GM21515 (cell line): ENCODE measurements at regions not wholly inside any gene's neighbourhood (a gene's known extent, or its start where the extent isn't known, plus 50 kb on each side); places are given as distances from the start of the nearest gene placed in this dataset.

Experiments used
- ATAC-seq: cut with Tn5 transposase; IDR thresholded peaks from one replicate; pipeline ENCODE4 v1.9.1; 2021; ENCODE audit not compliant: unreplicated experiment

GRCh38 chr4:171639540-171639939 is 173.7 kb upstream of the GALNTL6 start:
- ATAC-seq: peak; percentile 94

DNA sequence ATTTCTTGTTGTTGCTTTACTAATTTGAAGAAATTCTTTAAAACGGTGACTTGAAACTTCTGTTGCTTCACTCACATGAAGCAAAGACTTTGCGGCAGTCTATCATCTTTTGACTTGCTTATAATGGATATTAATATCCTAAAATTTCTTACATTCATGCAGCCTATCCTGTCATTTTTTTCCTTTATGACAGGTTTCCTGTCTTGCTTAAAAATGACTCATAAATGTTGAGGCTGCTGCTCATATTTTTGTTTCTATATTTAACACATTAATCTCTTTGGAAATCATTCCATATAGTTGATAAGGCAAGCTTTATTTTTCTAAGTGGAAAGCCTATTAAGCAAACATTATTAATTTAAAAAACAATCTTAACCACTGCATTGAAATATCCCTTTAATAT is 176.6 kb upstream of the GALNTL6 start:
- no peak for ATAC-seq

DNA sequence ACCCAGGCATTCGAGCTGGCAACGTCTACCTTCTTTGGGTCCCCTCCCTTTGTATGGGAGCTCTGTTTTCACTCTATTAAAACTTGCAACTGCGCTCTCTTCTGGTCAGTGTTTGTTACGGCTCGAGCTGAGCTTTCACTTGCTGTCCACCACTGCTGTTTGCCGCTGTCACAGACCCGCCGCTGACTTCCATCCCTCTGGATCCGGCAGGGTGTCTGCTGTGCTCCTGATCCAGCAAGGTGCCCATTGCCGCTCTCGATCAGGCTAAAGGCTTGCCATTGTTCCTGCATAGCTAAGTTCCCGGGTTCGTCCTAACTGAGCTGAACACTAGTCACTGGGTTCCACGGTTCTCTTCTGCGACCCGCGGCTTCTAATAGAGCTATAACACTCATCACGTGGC is 183.5 kb upstream of the GALNTL6 start:
- ATAC-seq: no peak

DNA sequence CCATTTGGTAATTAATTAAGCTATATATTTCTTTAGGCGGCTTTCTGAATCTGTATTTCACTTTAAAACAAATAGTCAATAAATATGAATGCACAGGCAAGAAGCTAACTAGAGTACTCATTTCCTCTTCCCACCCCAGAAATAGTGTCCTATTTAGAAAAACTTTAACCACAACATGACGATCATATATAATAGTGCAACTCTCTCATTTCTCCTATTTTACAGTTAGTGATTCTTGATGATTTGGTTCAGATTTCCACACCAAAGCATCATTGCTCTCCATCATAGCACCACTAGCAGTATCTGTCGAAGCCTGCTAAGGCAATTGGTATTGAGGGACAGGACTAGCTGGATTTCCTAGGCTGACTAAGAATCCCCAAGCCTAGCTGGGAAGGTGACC is 184.0 kb upstream of the GALNTL6 start:
- peak; percentile 98 for ATAC-seq

DNA sequence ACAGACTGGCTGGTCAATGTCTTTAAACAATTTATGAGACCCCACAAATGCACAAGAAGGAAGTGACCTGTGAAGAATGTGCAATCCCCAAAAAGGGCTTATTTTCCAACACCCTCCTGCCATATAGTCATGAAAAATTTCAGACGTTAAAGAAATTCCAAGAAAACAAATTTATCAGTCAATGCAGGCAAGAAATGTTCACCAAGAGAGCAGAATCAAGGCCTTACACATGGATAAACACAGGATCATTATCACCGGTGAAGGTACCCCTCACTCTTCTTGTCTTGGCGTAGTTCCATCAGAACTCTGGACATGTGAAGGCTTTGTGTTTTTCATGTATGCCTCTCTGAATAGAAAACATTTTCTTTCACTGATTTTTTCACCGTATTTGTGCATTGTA is 186.7 kb upstream of the GALNTL6 start:
- no peak for ATAC-seq

DNA sequence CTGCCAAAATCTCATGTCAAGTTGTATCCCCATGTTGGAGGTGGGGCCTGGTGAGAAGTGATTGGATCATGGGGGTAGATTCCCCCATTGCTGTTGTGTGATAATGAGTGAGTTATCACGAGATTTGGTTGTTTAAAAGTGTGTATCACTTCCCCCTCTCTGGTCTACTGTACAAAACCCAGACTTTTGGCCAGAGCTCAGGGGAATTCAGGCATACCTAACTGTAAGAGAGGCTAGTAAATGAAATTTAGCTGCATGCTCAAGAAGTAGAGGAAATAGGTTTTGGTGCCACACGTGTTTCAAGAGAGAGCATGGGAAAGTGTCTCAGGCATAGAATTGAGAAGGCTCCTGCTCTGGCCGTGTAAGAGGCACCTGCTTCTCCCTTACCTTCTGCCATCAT is 190.5 kb upstream of the GALNTL6 start:
- no peak for ATAC-seq

DNA sequence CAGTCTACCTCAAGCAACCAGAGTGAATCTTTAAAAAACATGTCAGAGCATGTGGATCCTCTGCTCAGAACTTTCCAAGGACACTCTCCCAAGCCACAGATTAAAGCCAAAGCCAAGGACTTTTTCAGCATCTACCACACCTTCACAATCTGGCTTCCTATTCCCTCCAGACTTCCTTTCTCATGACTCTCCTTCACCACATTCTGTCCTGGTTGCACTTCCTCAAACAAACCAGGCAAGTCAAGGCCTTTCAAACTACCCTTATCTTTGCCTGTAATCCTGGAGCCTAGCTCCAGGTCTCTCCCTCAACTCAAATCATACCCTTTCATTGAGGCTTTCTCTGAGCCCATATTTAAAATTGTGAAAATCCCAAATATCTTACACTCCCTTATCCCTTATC is 191.6 kb upstream of the GALNTL6 start:
- peak; percentile 60 for ATAC-seq

DNA sequence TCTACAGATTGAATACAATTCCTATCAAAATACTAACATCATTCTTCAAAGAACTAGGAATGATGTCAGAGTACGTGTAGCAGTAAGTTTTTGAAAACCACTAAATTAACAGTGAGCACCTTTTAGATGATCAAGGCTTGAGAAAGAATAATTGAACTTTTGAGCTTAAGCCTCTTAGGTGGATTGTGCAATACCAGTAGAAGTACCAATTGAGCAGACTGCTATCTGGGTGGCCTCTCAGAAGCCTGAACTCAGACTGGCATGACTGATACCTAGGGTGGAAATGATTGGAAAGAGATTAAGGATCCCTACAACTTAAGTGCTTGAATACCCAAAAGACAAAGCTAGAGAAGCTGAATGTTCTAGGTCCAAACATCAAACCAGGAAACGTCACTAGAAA is 200.3 kb upstream of the GALNTL6 start:
- ATAC-seq: no peak

DNA sequence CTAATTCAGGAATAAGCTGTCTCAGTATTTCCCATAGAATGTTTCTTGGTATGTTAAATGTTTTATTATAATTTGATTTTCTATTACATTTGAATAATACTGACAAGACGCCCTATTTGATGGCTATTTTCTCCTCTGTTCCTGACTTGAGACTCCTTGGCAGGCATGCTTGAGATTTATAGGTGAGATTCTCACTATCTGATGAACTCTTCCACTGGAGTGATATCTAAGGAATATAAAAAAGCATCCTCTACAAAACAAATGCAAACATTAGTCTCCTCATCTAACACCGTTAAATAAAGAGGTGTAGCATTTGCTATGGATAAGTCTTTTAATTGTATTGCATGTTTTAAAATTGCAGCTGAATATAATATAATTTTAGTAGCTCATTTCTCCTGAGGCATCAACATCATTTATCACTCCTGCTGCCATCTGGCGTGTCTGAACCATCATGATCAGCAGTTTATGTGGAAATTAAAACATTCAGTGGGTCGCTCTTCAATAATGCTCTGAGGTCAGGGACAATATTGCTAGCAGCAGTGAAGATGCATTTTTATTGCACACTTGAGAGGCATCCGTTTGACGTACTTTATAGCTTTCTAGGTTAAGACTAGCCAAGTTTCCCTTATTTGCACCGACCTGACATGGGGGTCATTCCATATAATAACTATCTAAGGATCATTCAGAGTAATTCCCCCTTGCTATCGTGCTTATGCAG is 210.4 kb upstream of the GALNTL6 start:
- no peak for ATAC-seq

GRCh38 chr4:171601091-171601490 is 212.1 kb upstream of the GALNTL6 start:
- no peak for ATAC-seq

- no peak for ATAC-seq
Observed at GRCh38 chr4:171599628-171600027, 213.6 kb upstream of the GALNTL6 start.

DNA sequence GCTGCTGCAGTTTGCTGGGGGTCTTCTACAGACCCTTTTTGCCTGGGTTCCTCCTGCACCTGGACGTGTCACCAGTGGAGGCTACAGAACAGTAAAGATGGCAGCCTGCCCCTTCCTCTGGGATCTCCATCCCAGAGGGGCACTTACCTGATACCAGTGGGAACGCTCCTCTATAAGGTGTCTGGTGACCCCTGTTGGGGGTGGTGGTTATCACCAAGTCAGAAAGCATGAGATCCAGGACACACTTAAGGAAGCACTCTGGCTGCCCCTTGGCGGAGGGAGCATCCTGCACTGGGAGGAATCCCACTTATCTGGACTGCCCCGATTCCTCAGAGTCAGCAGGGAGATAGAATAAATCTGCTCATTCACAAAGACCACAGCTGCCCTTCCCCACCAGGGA is 218.9 kb upstream of the GALNTL6 start:
- no peak for ATAC-seq

GRCh38 chr4:171590716-171591115 is 222.5 kb upstream of the GALNTL6 start:
- ATAC-seq: no peak

DNA sequence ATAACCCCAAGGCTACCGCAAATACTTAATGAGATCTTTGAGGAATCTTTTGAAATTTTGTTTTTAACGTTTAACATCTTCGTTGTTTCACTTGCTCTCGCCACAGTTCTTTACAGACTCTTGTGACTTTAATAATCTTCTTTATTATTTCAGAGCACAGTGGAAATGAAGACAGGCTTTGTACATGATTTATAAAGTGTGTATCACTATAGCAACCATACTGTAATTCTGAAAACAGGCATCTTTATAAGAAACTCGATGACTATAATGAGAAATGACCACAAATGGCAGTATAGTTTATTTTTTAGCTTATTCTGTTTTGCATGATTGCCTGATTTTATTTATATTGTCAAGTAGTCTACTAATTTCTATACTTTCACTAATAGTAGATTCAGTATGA is 224.4 kb upstream of the GALNTL6 start:
- no peak for ATAC-seq

DNA sequence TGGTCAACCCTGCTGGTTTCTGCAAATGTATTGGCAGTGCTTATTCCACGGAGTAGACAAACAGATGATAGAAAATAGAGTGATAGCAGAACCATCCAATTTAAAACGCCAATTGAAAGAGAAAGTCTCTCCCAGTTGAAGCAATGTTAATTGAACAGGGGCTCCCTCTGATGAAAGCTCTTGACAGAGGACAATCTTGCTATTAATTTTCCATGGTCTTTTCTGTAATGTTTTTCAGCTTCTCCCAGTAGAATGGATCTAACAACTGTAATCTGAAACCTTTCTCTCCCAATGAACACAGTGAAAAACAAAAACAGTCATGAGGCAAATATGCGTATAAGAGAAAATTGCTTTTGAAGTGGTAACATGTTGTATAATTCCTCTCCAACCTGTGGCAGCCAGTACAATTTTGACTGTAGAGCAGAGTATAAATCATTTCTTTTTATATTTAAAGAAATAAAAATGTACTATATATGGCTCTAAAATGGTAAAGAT is 225.1 kb upstream of the GALNTL6 start:
- no peak for ATAC-seq

DNA sequence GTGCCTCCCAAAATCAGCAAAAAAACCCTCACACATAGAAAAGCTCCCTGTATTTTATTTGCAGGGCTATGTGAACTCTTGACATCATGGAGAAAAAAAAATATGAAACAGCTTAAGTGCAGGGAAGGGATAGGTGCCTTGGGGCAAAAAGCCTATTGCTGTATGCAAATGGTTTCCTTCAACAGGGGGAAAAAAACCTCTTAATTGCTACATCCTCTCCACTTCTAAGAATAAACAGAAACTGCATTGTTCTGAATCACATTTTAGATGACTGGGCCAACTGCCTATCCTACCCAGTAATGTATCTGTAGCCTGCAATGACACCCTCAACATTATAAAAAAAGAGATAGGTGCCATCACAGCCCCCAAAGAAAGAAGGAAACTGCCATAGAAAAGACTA is 229.4 kb upstream of the GALNTL6 start:
- no peak for ATAC-seq

- ATAC-seq: no peak
Observed at GRCh38 chr4:171582961-171583581, 230.1 kb upstream of the GALNTL6 start.

- ATAC-seq: no peak
Observed at GRCh38 chr4:171573181-171573580, 240.0 kb upstream of the GALNTL6 start.

DNA sequence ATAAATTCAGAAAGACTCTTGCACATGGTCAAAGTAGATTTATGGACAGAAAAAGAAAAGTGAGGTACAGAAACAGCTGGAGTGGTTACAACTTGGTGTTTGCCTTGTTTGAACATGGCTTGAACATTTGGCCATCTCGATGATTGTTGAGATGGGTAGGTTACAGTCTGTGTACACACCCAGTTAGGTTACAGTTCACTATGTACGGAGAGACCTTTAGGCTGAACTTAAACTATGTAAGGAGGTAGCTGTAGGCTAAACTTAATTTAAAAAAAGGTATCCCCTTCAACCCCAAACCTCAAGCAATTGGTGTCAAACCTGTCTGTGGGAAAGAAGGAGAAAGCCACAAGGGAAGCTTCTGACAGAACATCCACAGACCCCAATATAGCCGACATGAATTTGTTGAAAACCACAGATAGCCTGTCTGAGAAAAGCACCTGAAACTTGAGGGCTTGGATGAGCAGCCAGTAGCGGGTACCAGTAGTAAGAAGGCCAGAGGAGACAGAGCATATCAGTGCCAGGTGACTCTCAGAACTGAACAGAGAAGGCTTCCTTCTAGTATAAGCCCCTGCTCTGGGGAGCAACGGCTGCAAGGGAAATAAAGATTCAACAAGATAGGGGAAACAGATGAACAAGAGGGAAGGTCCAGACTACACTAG is 247.9 kb upstream of the GALNTL6 start:
- peak; percentile 76 for ATAC-seq

DNA sequence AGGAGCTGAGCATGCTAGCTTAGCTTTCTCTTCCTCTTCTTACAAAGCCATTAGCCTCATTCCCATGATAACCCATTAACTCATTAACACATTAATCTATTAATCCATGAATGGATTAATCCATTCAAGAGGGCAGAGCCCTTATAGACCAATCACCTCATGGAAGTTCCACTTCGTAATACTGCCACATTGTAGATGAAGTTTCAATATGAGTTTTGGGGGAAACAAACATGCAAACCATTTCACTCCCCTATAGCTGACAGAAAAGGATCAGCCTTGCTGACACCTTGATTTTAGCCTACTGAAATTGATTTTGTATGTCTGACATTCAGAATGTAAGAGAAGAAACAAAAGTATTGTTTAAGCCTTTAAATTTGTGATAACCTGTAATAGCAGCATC is 251.8 kb upstream of the GALNTL6 start:
- ATAC-seq: no peak

- no peak for ATAC-seq
Observed at GRCh38 chr4:171553961-171554360, 259.2 kb upstream of the GALNTL6 start.

DNA sequence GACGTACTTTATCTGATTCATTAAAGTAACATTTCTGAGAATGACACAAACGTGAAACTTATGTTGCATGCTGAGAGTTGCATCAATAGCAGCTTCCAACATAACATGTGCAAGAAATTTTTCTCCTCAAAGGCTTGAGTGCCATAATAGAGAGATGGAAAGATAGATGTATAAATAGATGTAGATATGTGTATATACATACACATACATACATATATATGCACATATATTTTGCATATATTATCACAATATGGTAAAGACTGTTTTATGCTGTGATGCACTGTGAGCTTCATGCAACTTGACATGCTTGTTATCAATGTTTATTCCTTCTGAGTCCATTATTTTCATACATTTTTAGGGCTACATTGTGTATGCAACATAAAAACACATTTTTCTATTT is 270.6 kb upstream of the GALNTL6 start:
- no peak for ATAC-seq
